HG02981 (cell line): ENCODE measurements at regions not wholly inside any gene's neighbourhood (a gene's known extent, or its start where the extent isn't known, plus 50 kb on each side); places are given as distances from the start of the nearest gene placed in this dataset.
"Not testable (repeated sequence)": the region's sequence is repeated elsewhere in the genome, so short reads cannot be mapped to it uniquely, and the experiment has no call there.

Source experiments
- ATAC-seq: cut with Tn5 transposase; IDR thresholded peaks from one replicate; pipeline ENCODE4 v1.9.1; 2021; ENCODE audit warnings: mild to moderate bottlenecking, moderate library complexity; ENCODE audit not compliant: unreplicated experiment

DNA sequence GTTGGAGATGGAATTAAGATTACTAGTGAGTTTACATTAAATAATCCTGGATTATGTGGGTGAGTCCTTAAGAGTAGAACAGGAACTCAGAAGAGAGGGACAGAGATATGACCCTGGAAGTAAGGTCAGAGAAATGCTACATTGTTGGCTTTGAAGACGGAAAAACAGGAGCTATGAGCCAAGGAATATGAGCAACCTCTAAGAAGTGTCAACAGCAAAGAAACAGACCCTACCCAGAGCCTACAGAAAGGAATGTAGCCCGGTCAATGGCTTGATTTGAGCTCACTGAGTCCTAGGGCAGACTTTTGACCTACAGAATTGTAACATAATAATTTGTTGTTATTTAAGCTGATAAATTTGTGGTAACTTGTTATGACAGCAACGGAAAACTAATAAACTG lies 304.9 kb downstream of the IPMK start:
- no peak for ATAC-seq

DNA sequence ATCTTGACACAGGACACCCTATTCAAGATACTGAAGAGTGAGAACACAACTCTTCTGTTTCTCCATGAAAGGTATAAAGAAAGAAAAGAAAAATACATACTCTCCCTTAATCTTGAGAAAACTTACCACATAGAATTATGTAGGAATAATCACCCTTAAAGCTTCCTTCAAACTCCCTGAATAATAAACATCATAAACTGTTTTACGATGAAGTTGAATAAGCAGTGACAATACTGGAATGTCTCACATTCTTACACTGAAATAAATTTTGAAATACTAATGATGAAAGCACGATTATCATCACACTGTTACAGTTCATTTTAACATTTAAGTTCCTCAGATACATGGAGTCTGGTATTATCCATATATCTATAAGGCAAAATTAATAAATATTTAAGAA lies 306.2 kb downstream of the IPMK start:
- no peak for ATAC-seq

DNA sequence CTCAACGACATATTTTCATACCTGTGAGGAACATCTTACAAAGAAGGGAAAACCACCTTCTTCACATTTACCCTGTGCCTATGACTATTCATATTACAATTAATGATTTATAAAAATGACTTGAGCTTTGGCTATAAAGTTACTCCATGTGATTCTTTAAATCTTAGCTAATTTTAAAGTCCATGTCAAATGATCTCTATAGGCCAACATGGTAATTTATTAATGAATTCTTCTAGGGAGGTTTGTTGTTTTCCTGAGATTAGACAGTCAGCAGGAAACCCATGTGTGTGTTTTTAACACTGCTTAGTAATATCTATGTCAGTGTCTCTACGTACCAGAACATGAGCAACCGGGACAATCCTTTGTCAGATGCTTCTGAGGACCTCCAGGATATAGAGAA lies 307.3 kb downstream of the IPMK start:
- no peak for ATAC-seq

DNA sequence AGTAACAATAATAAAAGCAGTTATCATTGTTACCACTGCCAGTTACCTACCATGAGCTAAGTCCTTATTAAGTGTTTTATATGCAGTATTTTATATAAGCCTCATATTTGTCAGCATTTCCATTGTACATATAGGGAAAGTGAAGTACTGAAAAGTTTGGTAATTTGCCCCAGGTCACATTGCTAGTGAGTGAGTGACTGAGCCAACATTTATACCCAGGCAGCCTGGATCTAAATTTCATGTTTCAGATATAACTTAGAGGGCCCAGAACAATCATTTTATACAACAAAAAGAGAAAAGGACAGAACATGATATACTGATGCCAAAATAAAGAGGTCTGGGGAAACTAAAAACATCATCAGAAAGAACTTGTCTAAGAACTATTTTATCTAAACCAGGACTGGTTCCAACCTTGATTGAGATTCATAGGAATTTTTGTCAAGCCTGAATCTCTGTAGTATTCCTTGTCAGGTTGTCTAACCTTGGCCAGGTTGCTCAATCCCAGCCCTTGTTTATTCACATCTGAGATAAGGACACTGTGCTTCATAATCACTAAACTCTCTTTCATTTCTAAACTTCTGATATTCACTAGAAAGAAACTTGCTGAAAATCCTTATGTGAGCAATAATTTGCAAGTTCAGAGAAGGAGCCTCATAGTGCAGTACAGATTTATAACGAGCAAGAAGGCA lies 308.2 kb downstream of the IPMK start:
- no peak for ATAC-seq

DNA sequence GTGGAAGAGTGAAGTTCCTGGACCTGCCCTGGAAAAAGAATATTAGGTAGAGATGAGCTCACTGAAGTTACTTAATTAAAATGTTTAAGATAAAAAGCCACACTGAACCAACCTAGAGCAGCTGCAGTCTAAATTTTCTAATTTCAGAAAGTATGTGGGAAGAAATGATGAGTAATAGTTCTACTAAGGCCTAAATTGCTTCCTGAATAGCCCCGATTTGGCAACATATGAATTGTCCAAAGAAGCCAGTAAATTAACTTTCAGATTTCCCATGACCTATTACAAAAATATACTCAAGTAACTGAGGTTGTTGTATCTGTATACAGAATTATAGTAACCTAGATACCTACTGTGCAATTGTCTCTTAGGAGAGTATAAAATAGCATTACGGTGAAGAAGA lies 312.6 kb downstream of the IPMK start:
- no peak for ATAC-seq

DNA sequence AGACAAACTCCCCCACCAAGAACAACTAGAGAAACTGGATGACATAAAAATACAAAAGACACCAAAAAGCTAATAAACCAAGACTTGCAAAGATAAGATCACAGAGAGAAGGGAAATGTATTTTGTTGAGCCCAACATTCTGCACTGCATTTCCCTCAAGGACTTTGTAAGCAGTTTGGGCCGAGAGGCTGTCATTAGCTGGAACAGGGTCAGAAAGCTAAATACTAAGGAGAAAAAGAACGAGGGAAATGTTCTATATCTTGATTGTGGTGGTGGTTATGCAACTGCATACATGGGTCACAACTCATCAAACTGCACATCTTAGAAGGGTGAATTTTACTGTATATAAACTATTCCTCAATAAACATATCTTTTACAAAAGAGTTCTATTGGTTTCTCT lies 315.0 kb downstream of the IPMK start:
- no peak for ATAC-seq

DNA sequence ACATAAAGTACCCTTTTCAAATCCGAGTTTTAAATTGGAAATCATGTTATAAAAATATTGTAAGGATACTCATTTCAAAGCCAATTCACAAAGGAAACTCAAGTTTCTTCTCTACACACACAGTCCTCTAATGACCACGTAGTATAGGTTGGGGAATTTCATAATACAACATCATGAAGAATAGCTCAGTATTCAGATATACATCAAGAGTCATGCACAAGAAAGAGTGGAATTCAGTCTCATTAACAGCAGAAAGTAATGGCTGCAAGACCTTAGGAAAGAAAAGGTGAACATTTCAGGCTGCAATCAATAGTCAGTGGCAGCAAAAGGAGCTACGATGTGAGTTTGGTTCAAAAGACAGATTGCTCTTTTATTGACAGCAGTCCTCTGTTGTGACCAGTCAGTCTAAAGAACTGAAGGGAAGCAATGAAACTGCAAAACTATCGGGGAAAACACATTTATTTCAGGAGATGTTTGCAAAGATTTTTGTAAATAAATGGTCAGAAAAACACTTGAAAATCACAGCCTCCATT lies 317.2 kb downstream of the IPMK start:
- no peak for ATAC-seq

DNA sequence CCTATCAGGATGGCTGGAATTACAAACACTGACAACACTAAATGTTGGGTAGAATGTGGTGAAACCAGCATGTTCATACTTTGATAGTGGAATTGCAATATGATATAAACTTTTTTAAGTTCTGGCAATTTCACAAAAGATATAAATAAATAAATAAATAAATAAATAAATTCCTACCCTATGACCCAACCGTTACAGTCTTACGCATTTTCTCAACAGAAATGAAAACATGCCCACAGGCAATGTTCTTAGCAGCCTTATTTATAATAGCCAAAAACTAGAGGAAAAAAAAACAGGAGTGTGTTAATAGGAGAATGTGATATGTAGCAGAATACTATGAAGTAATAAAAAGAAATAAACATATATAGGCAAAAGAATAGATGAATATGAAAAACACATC lies 318.9 kb downstream of the IPMK start:
- no peak for ATAC-seq

DNA sequence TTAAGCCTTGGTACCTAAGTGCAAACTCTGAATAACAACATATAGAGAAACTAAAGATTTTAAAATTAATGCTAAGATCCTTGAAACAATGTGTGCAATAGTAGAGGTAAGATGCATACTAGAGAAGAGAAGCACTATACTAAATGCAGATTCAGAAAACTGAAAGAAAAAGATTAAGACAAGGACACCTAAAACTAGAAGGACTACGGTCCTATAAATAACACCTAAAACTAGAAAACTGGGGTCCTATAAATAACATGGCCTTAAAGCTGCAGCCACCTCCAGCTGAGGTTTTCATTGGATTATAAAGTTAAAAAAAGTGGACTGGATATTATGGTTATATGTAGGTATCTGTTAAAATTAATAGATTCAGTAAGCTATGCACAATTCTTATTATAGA lies 320.9 kb downstream of the IPMK start:
- ATAC-seq = no peak

DNA sequence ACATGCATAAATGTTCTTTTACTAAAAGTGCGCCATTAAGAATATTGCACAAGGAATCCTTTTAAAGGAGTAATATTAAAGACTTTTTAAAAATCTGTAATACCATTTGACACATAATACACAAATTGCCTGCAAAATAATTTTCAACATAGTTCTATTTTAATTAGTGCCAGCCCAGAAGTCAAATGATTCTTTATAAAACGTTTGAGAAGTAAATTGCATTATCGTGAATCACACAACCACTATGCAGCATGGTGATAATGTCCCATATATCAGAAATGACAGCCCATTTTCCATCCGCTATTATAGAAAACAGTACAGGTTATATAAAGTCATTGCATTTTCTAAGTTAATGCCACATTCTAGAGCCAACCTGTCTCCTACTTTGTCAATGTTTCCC lies 324.0 kb downstream of the IPMK start:
- ATAC-seq = no peak

DNA sequence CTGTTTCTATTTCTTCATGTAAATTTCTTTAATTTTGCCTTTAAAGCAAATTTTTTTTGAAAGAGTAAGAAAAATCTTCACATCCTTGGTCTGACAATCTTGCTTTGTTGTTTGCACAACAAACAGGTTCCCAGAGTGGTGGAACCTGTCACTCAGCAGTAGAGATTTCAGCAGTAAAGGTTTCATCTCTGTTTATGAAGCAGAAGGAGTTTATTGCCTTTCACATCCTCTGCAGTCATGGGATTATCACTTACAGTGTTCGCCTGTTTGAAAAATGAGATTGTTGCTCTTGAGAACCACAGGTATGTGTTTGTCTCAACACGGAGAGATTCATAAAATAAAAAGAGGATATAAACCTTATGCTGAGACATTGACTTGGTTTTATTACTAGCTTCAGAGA lies 342.6 kb downstream of the IPMK start:
- ATAC-seq = no peak

DNA sequence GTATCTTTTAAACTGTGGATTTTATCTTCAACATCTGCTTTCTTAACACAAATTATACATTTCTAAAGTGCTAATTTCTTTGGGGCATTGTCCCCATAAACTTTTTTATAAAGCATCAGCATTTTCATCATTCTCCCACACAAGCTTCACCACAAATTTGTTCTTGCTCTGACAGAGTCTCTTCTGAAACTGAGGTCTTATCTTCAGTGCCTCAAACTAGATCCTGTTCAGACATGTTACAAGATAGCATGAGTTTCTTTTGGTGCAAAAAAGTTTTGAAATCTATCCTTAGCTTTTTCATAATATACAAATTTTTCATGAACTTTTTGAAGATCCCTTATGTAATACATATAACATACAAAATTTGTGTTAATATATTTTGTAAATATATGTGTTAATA lies 346.6 kb downstream of the IPMK start:
- no peak for ATAC-seq

DNA sequence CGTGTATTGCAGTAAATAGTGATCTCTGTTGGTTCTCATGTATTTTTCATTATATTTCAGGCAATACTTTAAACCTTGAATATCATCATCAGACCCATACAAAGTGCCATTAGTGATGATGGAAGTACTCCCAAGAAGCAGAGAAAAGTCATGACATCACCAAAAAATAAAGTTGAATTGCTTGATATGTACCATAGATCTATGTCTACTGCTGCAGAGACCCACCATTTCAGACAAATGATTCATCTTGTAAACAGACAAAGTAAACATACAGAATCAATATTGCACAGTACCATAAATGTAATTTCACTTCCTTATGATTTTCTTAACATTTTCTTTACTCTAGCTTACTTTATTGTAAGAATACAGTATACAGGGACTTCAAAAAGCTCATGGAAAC lies 347.8 kb downstream of the IPMK start:
- ATAC-seq = no peak

DNA sequence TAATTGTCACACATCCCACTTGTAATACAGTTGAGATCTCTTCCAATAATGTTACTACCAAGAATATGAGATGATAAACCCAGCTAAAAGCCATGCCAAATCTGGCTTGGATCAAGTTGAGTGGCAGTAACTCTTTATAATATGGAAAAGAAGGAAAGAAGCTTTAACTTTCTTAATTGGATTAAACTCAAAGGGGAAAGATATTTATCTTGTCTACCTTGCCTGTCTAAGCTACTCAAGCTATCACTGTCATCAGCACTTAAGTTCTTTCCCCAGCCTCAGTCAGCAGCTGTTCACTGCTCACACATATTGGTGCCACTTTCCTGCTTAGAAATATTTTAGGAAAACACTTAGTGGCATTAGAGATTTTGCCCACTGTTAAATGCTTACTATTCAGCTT lies 350.7 kb downstream of the IPMK start:
- ATAC-seq = no peak

DNA sequence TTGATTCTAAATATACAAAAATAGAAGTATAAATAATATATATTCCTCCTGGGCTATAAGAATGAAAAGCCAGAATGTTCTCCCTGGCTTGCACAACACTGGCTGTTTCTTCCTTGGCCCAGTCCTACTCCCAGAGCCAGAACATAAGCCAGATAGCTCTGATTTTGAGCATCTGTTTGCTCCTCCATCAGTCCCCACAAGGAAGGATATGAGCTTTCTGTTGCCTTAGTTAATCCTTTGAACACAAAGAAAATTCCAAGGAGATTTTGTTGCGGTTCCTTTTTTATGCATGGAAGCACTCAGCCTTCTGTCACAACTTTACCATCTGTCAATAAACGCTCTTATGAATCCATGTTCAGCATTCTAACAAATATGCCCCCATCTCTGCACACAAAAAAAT lies 361.8 kb downstream of the IPMK start:
- ATAC-seq = no peak

DNA sequence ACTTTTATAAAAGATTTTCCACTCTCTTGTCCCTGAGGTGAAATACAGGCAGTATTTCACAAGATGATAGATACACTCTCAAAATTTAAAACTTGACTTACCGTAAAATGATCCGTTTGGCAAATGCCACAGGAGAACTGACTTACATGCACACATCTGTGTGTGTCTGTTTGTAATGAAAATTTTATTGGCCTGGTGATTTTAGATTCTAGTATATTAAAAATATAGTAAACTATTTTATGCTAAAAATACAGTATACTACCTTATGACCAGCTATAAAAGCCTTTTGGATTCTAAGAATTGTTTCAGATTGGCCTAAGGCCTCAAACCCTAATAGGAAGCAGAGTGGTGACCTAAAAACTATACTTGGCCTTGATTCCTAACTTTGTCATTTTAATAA lies 362.7 kb downstream of the IPMK start:
- ATAC-seq = no peak

DNA sequence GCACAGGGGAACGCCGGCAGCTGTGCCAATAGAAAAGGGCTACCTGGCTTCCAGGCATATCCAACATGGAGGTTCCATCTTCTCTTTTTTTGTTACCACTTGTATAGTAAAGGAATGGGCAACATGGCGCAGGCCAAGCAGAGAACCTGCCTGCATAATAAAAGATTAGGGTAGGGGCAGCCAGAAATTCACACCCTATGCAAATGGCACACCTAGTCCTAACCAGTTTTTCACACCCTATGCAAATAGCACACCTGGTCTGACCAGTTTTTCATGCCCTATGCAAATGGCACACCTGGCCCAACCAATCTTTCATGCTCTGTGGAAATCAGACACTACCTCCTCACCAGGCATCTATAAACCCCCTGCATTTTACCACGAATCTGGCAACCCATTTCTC lies 369.5 kb downstream of the IPMK start:
- no peak for ATAC-seq

DNA sequence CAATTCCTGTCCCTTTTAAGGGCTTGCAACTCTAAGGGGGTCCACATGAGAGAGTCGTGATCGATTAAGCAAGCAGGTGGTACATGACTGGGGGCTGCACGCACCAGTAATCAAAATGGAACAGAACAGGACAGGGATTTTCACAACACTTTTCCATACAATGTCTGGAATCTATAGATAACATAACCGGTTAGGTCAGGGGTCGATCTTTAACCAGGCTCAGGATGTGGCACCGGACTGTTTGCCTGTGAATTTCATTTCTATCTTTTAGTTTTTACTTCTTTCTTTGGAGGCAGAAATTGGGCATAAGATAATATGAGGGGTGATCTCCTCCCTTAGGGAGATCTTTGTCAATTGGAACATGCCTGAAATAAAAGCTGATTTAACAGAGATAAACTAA lies 370.1 kb downstream of the IPMK start:
- no peak for ATAC-seq

DNA sequence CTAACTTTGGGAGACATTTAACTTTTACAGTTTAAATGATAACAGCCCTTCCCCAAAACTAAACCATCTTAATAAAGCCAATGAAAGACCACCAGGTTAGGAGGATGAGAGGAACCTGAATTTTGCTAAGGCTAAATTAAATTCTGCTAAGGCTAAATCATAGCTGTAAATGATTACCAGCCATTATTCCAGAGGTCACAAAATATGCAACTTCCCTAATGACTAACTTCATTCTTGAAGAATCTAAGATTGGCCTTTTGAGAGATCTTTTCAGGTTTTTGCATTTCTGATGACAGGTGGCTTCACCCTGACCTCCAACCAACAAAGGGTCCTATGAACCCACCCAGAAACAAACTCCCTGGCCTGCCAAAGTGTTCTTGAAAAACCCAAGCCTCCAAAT lies 373.3 kb downstream of the IPMK start:
- ATAC-seq = no peak

DNA sequence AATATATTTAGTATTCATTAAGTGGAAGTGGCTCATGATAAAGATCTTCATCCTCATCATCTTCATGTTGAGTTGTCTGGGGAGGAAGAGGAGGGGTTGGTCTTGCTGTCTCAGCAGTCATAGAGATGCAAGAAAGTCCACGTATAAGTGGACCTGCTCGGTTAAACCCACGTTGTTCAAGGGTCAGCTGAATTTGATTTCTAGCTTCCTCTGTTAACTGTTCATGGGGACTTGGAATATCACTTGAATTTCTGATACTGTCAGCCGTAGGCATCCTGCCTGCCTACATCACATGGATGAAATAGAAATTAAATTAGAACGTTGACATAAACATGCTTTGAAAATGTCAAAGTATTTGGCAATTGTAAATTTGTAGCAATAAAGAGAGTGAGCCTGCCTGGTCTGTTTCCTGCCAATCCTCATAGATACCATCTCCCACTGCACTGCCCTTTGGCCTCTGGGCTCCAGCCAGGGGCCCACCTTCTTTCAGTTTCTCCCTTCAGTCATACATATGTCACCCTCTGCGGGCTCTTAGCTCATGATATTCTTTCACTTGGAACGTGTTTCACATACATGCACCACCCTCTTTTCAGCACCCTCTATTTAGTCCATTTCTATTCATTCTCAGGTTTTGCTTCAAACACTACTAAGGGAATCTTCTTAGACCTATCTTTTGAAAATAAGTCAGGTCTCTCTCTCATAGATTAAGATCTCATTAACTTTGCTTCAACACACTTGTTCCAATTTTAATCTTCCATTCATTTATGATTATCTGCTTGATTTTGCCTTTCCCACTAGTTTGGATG lies 376.3 kb downstream of the IPMK start:
- ATAC-seq = no peak

DNA sequence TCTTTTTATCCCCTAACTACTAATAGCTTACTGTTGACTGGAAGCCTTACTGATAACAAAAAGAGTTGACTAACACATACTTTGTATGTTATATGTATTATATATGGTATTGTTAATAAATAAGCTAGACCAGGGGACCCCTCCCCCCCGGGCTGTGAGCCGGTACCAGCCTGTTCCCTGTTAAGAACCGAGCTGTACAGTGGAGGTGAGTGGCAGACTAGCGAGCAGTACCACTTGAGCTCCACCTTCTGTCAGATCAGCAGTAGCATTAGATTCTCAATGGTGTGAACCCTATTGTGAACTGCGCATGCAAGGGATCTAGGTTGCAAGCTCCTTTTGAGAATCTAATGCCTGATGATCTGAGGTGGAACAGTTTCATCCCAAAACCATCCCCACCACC lies 377.0 kb downstream of the IPMK start:
- no peak for ATAC-seq

DNA sequence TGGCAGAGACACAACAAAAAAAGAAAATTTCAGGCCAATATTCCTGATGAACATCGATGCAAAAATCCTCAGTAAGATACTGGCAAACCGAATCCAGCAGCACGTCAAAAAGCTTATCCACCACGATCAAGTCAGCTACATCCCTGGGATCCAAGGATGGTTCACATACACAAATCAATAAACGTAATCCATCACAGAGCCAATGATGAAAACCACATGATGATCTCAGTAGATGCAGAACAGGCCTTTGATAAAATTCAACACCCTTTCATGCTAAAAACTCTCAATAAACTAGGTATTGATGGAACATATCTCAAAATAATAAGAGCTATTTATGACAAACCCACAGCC lies 382.1 kb downstream of the IPMK start:
- not testable (repeated sequence) for ATAC-seq
